Pancreas (tissue), 10 donors: ENCODE measurements at regions not wholly inside any gene's neighbourhood (a gene's known extent, or its start where the extent isn't known, plus 50 kb on each side); places are given as distances from the start of the nearest gene placed in this dataset.

Experiments
- ATAC-seq, 4 donors: fragments of 200-7000 bp; cut with Tn5 transposase; one replicate each; pipeline versions ENCODE4 v1.8.0 to v1.9.1; 2020; ENCODE audit warnings: mild to moderate bottlenecking in 4 of 4, moderate library complexity in 4 of 4
- DNase-seq, 6 donors: peaks; one replicate each; pipeline ENCODE4 v3.0.0-alpha.2; 2020
- FAIRE-seq: peaks from 2 replicates; lab custom pipeline; 2012; peaks lifted over from hg19 to GRCh38; lab: Jason Lieb, UNC
- H3K27ac ChIP-seq, 4 donors: fragments of 200-600 bp; sonication (generic); 1 replicate in 3 of 4; 2 replicates in 1 of 4; pipeline versions ENCODE4 v1.5.0 to v1.8.0; 2020
- H3K27me3 ChIP-seq, 4 donors: fragments of 200-600 bp; one replicate each; pipeline ENCODE4 v1.8.0; 2021
- H3K36me3 ChIP-seq, 3 donors: fragments of 200-600 bp; sonication (generic) in 1 of 3; one replicate each; pipeline versions ENCODE4 v1.5.0 to v1.8.0; 2020 to 2021
- H3K4me1 ChIP-seq, 3 donors: fragments of 200-600 bp; one replicate each; pipeline ENCODE4 v1.8.0; 2021
- H3K4me3 ChIP-seq, 4 donors: fragments of 200-600 bp; sonication (generic) in 2 of 4; one replicate each; pipeline versions ENCODE4 v1.5.0 to v1.8.0; 2020 to 2021
- H3K9me3 ChIP-seq, 4 donors: fragments of 200-600 bp; one replicate each; pipeline ENCODE4 v1.8.0; 2021
- CTCF ChIP-seq, 4 donors: fragments of 200-600 bp; sonication (generic) in 3 of 4; IDR thresholded peaks; one replicate each; pipeline versions ENCODE4 v1.5.0 to v1.8.0; 2021; ENCODE audit warnings: antibody characterized with exemption in 4 of 4
- WGBS, 2 donors: extraction: QIAGEN DNeasy Blood & Tissue Kit; methylation state at CpG; one replicate each; pipeline ENCODE4 v1.1.7; 2013; 5-methylcytosine and 5-hydroxymethylcytosine counted together
- intact Hi-C, 3 donors: fragments of 100-400 bp; cut with DNase I; formaldehyde crosslinking; loops; one replicate each; pipeline versions ENCODE4 v1.11.1 to v1.14.2; 2022
- donor health status: healthy with polysubstance abuse.
- donor health status: DM: no; HTN: no; CAD: no; lungs with moderate emphysema.
- donor health status: DM: no; HTN: no; CAD: no.
- donor health status: control.
- donor health status: control.
- donor health status: Bipolar disorder and iron deficiency.
- donor health status: DM: yes; HTN: yes; CAD: no.
- donor health status: DM: no; HTN: no; CAD: no.
- donor health status: DM: no; HTN: no; CAD: no.
- donor health status: DM: yes; HTN: yes; CAD: no.

- DNase-seq, result no peak
- 79 to 91% methylated on average over 3 of the region's 3 CpGs for WGBS, 2 donors
- Histone ChIP-seq H3K4me1 (no peaks in the 10 kb centered on the region), H3K27me3 (no peaks in the 10 kb centered on the region), H3K27ac (no peak overlapping the region), H3K9me3 (no peaks in the 10 kb centered on the region), H3K4me3 (no peak overlapping the region), H3K36me3 (no peaks in the 10 kb centered on the region)
- FAIRE-seq, result no peak
- TF ChIP-seq CTCF (IDR thresholded peaks at IDR 0.05), result no peak
- no peak for ATAC-seq
- intact Hi-C loops, result no loop called here
Measured at GRCh38 chr17:71405101-71405500, 715.7 kb upstream of the SOX9 start.

- ATAC-seq, result no peak
- Histone ChIP-seq H3K4me1 (no peaks in the 10 kb centered on the region), H3K4me3 (no peak overlapping the region), H3K27me3 (no peaks in the 10 kb centered on the region), H3K9me3 (no peaks in the 10 kb centered on the region), H3K36me3 (no peaks in the 10 kb centered on the region), H3K27ac (no peak overlapping the region)
- no peak for FAIRE-seq
- intact Hi-C loops, result no loop called here
- DNase-seq, result no peak
- 76 to 83% methylated on average over 9 of the region's 9 CpGs for WGBS, 2 donors
- TF ChIP-seq CTCF (IDR thresholded peaks at IDR 0.05), result no peak
Measured at GRCh38 chr17:71407981-71408380, 712.8 kb upstream of the SOX9 start.

- no peak for TF ChIP-seq CTCF (IDR thresholded peaks at IDR 0.05)
- H3K36me3 ChIP-seq, result no peaks in the 10 kb centered on the region
- no peak overlapping the region for H3K4me3 ChIP-seq
- WGBS, 2 donors, result no CpG with 5 or more reads among the region's 1 CpG
- FAIRE-seq (no peak), ATAC-seq (no peak), DNase-seq (no peak)
- no peaks in the 10 kb centered on the region for H3K4me1 ChIP-seq
- intact Hi-C loops, result no loop called here
- H3K9me3 ChIP-seq, result no peaks in the 10 kb centered on the region
- H3K27ac ChIP-seq, result no peak overlapping the region
- no peaks in the 10 kb centered on the region for H3K27me3 ChIP-seq
Measured at GRCh38 chr17:71409137-71409536, 711.7 kb upstream of the SOX9 start.

GRCh38 chr17:71409712-71410111 lies 711.1 kb upstream of the SOX9 start:
- H3K4me3 ChIP-seq, result no peak overlapping the region
- no peaks in the 10 kb centered on the region for H3K27me3 ChIP-seq
- no peak for TF ChIP-seq CTCF (IDR thresholded peaks at IDR 0.05)
- H3K27ac ChIP-seq, result no peak overlapping the region
- ATAC-seq (no peak), FAIRE-seq (no peak), DNase-seq (no peak)
- H3K9me3 ChIP-seq, result no peaks in the 10 kb centered on the region
- H3K36me3 ChIP-seq, result no peaks in the 10 kb centered on the region
- 87 to 88% methylated on average over 4 of the region's 4 CpGs for WGBS, 2 donors
- intact Hi-C loops, result no loop called here
- no peaks in the 10 kb centered on the region for H3K4me1 ChIP-seq

GRCh38 chr17:71412803-71413202 lies 708.0 kb upstream of the SOX9 start:
- Histone ChIP-seq H3K4me3 (no peak overlapping the region), H3K4me1 (no peaks in the 10 kb centered on the region), H3K9me3 (no peaks in the 10 kb centered on the region), H3K27ac (no peak overlapping the region), H3K36me3 (no peaks in the 10 kb centered on the region), H3K27me3 (no peaks in the 10 kb centered on the region)
- WGBS, 2 donors, result 70 to 82% methylated on average over 5 of the region's 5 CpGs
- TF ChIP-seq CTCF (IDR thresholded peaks at IDR 0.05), result no peak
- intact Hi-C loops, result no loop called here
- FAIRE-seq (no peak), ATAC-seq (no peak), DNase-seq (no peak)
